HG03108 (cell line): ENCODE measurements at regions not wholly inside any gene's neighbourhood (a gene's known extent, or its start where the extent isn't known, plus 50 kb on each side); places are given as distances from the start of the nearest gene placed in this dataset.

Source experiments
- ATAC-seq: cut with Tn5 transposase; IDR thresholded peaks from one replicate; pipeline ENCODE4 v1.9.1; 2021; ENCODE audit warnings: moderate library complexity; ENCODE audit not compliant: unreplicated experiment

DNA sequence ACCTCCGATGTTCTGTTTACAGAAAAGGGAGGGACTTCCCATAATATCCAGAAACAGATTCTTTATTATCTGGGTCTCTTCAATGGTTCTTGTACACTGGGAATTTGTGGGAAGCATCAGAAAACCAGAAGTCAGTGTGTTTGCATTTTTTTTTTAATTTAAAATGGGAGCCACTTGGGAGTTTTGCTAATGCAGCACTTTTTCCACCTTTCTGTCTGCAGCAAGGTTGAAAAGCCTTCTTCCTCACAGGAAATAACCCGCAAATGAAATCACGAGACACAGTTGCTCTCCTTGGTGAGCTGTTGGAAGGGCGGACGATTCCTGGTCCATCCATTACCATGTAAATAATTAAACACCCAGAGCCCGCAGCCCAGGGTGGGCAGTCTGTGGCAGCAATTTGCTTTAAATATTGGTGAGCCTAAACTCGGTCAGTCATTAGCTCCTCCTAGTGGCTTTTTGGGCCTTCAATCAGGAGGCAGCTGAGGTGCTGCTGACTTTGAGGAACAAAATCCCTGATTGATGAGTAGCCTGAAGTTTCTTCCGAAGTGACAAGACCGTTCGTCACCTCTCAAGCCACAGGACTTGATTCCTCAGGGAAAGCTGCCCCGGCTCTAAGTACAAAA, 471.5 kb downstream of the EPHA4 start:
- ATAC-seq, result no peak

- no peak for ATAC-seq
Measured at GRCh38 chr2:221102896-221103688, 469.0 kb downstream of the EPHA4 start.

DNA sequence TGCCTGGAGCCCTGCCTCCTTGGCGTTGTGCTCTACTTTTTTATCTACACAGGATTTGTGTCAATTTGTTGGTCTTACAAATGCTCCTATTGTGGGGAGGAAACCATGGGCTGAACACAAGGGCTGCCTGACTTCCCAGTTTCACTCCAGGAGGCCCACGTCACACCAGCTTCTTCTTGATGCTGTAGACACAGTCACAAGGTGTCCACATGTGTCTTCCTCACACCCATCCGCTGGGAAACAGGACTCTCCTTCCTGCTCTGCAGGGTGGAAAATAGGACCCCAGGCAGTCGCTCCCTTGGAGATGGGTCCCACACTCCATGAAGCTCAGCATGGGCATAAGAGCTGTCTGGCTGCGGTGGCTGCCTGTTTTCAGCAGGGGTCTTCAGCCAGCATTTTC, 468.2 kb downstream of the EPHA4 start:
- ATAC-seq, result no peak

DNA sequence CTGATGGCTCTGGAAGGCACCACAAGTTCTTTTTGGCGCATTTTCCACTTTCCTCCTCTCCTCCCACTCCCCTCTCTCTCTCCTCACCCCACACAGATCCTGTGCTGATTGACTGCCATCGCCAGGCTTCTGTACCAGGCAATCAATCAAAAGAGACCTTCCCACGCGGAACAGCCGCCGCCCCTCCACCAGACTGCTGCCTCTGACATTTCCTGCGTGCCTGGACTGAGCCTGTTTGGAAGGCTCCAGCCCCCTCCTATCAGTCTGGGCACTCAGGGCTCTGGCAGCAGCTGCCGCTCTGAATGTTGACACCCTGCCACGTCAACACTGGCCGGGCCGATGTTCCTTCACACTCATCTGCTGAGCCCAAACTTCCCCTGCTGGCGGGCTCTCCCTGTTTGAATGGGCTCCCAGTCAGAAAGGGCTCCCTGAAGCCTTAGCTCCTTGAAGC, 467.7 kb downstream of the EPHA4 start:
- ATAC-seq, result no peak

- ATAC-seq, result no peak
Measured at GRCh38 chr2:221106241-221106640, 465.9 kb downstream of the EPHA4 start.

DNA sequence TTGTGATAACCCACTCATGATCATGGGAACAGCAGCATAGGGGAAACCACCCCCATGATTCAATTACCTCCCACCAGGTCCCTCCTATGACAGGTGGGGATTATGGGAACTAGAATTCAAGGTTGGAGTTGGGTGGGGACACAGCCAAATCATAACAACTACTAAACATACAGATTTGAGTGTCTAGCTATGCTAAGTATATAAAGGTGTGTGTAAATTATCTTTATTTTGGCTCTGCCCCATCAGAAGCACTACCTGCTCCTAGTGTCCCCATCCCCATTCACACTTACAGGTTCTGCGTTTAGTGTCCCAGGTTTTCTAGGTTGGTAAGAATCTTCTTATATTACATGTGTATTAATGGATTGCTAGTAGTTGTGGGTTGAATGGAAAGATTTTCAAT, 464.7 kb downstream of the EPHA4 start:
- no peak for ATAC-seq

GRCh38 chr2:221109552-221109951, 462.6 kb downstream of the EPHA4 start:
- no peak for ATAC-seq

DNA sequence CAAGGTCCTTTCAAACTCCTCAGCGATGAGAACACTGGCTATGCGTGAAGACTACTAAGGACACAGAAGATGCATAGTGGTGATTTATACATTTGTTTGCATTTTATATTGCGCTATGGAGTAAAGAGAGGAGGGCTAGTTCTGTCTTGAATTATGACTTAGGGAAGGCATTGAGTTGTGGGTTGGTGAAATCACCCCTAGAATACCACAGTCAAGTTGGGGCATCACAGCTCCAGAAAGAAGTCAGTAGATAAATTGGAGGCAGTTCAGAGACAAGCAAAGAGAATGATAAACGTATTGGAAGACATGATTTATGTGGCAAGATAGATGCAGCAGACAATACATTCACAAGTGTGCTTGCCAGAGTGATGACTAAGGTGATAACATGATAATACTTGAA, 460.4 kb downstream of the EPHA4 start:
- no peak for ATAC-seq

GRCh38 chr2:221112744-221113143, 459.4 kb downstream of the EPHA4 start:
- no peak for ATAC-seq

DNA sequence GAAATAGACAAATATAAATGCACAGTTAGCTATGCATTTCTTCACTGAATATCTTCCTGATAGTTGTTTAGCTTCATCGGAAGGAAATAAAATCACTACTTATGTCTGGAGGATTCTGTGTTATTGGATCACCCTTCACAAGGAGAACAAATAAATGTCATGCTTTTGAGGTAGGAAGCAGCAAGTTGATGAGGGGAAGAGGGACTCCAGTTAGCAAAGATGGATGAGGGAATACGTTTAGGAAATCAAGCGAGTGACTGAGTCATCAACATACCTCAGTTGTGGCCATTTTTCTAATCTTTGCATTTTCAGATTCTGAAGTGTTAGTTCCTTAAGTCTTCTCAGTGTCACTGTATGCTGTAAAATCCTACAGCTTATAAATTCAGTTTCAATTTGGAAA, 456.2 kb downstream of the EPHA4 start:
- no peak for ATAC-seq

DNA sequence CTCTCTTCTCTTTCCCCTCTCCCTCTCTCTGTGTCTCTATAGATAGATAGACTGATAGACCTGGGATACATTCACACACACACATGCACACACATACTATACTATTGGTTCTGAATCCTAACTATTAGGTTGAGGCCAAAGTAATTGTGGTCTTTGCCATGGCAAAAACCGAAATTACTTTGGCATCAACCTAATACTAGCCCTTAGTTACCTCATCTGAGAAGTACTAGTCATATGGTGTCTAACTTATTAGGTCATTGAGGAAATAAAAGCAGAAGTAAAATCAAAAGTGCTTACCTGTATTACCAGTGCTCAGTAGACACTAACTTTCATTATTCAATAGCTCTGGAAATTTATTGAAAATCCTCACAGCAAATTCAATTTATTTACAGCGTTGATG, 451.5 kb downstream of the EPHA4 start:
- peak; percentile 37 for ATAC-seq

GRCh38 chr2:221123396-221123795, 448.7 kb downstream of the EPHA4 start:
- ATAC-seq, result no peak

GRCh38 chr2:221124532-221125240, 447.4 kb downstream of the EPHA4 start:
- ATAC-seq, result no peak

DNA sequence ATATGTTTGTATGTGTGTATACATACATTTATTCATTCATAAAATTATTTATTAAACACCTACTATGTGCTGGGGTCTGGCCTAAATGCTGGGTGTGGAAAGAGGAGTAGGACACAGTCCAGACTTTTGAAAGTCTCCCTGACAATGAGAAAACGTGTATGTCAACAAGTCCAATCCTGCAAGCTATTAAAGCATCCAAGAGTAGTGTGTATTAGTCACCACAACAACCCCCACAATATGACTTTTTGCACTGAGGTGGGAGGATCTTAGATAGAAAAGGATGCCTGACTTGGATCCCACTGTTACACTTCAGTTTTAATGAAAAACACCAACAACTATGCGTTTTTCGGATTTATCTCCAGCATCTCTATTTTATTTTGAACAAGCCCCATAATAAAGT, 446.4 kb downstream of the EPHA4 start:
- no peak for ATAC-seq

DNA sequence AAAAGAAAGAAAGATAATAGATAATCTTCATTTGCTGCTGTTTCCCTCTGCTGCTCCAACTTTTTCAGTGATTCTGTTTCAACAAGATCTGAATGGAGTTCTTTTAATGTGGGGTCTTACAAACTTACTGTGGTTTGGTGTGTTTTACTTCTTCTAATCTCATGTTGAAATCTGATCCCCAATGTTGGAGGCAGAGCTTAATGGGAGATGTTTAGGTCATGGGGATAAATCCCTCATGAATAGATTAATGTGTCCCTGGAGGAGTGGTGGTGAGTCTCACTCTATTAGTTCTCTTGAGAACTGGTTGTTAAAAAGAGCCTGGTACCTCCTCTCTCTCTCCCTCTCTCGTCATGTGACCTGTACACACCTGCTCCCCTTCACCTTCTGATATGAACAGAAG, 442.4 kb downstream of the EPHA4 start:
- no peak for ATAC-seq

GRCh38 chr2:221130431-221130830, 441.7 kb downstream of the EPHA4 start:
- no peak for ATAC-seq

GRCh38 chr2:221133941-221134340, 438.2 kb downstream of the EPHA4 start:
- ATAC-seq, result no peak

DNA sequence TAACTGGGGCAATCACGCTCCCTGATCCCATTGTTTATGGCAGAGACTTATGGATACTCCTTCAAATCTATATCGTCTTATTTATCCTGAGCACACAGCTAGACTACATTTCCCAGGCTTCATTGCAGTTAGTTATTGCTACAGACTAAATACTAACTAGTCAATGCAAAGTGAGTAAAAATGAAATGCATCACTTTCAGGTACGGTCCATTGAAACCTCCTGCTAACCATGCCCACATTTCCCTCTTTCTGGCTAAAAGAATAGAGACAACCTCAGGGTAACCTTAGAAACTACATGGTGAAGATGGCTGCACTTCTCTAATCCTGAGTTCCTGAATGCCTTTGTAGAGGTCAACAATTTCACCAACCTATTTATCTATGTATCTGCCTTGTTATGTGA, 437.4 kb downstream of the EPHA4 start:
- no peak for ATAC-seq

GRCh38 chr2:221135699-221136098, 436.4 kb downstream of the EPHA4 start:
- no peak for ATAC-seq

GRCh38 chr2:221137385-221137784, 434.7 kb downstream of the EPHA4 start:
- ATAC-seq, result no peak

- no peak for ATAC-seq
Measured at GRCh38 chr2:221142341-221142740, 429.8 kb downstream of the EPHA4 start.

GRCh38 chr2:221143231-221143630, 428.9 kb downstream of the EPHA4 start:
- ATAC-seq, result no peak
